Smooth muscle cell (in vitro differentiated cells): ENCODE measurements at regions not wholly inside any gene's neighbourhood (a gene's known extent, or its start where the extent isn't known, plus 50 kb on each side); places are given as distances from the start of the nearest gene placed in this dataset.
"Not testable (repeated sequence)": the region's sequence is repeated elsewhere in the genome, so short reads cannot be mapped to it uniquely, and the experiment has no call there.

Experiments used
- DNase-seq: peaks from one replicate; lab custom pipeline; 2025; ENCODE audit not compliant: unreplicated experiment; lab: John Stamatoyannopoulos, UW
- H2AFZ ChIP-seq: fragments of 200-600 bp; sonication (generic); 2 replicates; pipeline ENCODE4 v1.6.0; 2016; ENCODE audit warnings: antibody characterized with exemption, low read depth, mild to moderate bottlenecking
- H3F3A ChIP-seq: fragments of 200-600 bp; sonication (generic); 2 replicates; pipeline ENCODE4 v1.6.0; 2017; ENCODE audit warnings: antibody characterized with exemption, low read depth
- H3K27ac ChIP-seq: fragments of 200-600 bp; sonication (generic); 2 replicates; pipeline ENCODE4 v1.5.1; 2016; ENCODE audit warnings: low read depth, mild to moderate bottlenecking
- H3K27me3 ChIP-seq: fragments of 200-600 bp; sonication (generic); 2 replicates; pipeline ENCODE4 v1.6.1; 2016; ENCODE audit warnings: low read depth, mild to moderate bottlenecking
- H3K36me3 ChIP-seq: fragments of 200-600 bp; sonication (generic); 2 replicates; pipeline ENCODE4 v1.5.1; 2016; ENCODE audit warnings: low read depth
- H3K4me1 ChIP-seq: fragments of 200-600 bp; sonication (generic); 2 replicates; pipeline ENCODE4 v1.5.1; 2016; ENCODE audit warnings: low read depth
- H3K4me2 ChIP-seq: fragments of 200-600 bp; sonication (generic); 2 replicates; pipeline ENCODE4 v1.6.0; 2016; ENCODE audit warnings: mild to moderate bottlenecking
- H3K4me3 ChIP-seq: fragments of 200-600 bp; sonication (generic); 2 replicates; pipeline ENCODE4 v1.5.1; 2016; ENCODE audit warnings: mild to moderate bottlenecking
- H3K79me2 ChIP-seq: fragments of 200-600 bp; sonication (generic); 2 replicates; pipeline ENCODE4 v1.6.0; 2016; ENCODE audit warnings: low read depth, mild to moderate bottlenecking
- H3K9ac ChIP-seq: fragments of 200-600 bp; sonication (generic); 2 replicates; pipeline ENCODE4 v1.6.0; 2016; ENCODE audit warnings: low read depth
- H3K9me3 ChIP-seq: fragments of 200-600 bp; sonication (generic); replicated peaks from 2 replicates; pipeline ENCODE4 v1.5.1; 2016; ENCODE audit warnings: low read depth
- H4K20me1 ChIP-seq: fragments of 200-600 bp; sonication (generic); 2 replicates; pipeline ENCODE4 v1.6.0; 2016; ENCODE audit warnings: low read depth
- WGBS: methylation state at CpG from one replicate; pipeline ENCODE4 v1.1.7; 2016; ENCODE audit warnings: low lambda C conversion rate; 5-methylcytosine and 5-hydroxymethylcytosine counted together
- TF ChIP-seq, protein P1 (sequence below): fragments of 200-600 bp; sonication (generic); IDR thresholded peaks from 2 replicates; pipeline ENCODE4 v1.5.1; 2017; ENCODE audit warnings: borderline replicate concordance, mild to moderate bottlenecking, antibody characterized with exemption; ENCODE audit not compliant: insufficient read depth, poor library complexity, severe bottlenecking

- 79% methylated on average over 5 of the region's 5 CpGs for WGBS
- Histone ChIP-seq H3K4me3 (no peak overlapping the region), H3K9me3 (no peaks in the 10 kb centered on the region), H2AFZ (no peak overlapping the region), H3K79me2 (no peaks in the 10 kb centered on the region), H3K4me1 (no peaks in the 10 kb centered on the region), H3K36me3 (no peaks in the 10 kb centered on the region), H3K9ac (no peak overlapping the region), H3K4me2 (no peak overlapping the region), H3F3A (no peaks in the 10 kb centered on the region), H3K27me3 (no peaks in the 10 kb centered on the region), H4K20me1 (no peaks in the 10 kb centered on the region), H3K27ac (no peak overlapping the region)
- DNase-seq: no peak
- TF ChIP-seq, protein P1, sequence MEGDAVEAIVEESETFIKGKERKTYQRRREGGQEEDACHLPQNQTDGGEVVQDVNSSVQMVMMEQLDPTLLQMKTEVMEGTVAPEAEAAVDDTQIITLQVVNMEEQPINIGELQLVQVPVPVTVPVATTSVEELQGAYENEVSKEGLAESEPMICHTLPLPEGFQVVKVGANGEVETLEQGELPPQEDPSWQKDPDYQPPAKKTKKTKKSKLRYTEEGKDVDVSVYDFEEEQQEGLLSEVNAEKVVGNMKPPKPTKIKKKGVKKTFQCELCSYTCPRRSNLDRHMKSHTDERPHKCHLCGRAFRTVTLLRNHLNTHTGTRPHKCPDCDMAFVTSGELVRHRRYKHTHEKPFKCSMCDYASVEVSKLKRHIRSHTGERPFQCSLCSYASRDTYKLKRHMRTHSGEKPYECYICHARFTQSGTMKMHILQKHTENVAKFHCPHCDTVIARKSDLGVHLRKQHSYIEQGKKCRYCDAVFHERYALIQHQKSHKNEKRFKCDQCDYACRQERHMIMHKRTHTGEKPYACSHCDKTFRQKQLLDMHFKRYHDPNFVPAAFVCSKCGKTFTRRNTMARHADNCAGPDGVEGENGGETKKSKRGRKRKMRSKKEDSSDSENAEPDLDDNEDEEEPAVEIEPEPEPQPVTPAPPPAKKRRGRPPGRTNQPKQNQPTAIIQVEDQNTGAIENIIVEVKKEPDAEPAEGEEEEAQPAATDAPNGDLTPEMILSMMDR: no peak
These were observed 595.7 kb downstream of the ACTL7B start for GRCh38 chr9:108259917-108260675.

DNA sequence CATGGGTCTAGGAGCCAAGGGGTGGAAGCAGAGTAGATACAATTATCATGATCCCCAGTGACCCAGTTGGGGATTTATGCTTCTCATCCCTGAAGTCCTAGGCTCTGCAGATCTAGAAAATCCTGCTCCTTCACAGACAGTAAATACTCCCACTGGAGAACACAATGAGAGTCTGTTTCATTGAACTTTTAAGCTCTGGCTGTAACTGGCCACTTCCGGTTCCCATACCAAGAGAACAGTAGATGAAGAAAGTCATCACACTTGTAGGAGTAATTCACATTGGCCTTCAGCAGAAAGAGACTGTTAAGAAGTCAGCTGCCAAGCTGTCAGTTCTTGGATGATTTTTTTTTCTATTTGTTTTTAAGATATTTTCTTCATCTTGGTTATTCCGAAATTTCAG lies 597.1 kb downstream of the ACTL7B start:
- H3K9ac ChIP-seq: no peak overlapping the region
- H3K4me2 ChIP-seq: no peak overlapping the region
- no peaks in the 10 kb centered on the region for H3K36me3 ChIP-seq
- no peaks in the 10 kb centered on the region for H3K9me3 ChIP-seq
- TF ChIP-seq, protein P1: no peak
- no peaks in the 10 kb centered on the region for H3F3A ChIP-seq
- no peaks in the 10 kb centered on the region for H3K79me2 ChIP-seq
- no peak for DNase-seq
- H3K27me3 ChIP-seq: no peaks in the 10 kb centered on the region
- 40% methylated on average over 2 of the region's 2 CpGs for WGBS
- no peak overlapping the region for H2AFZ ChIP-seq
- no peak overlapping the region for H3K4me3 ChIP-seq
- no peaks in the 10 kb centered on the region for H4K20me1 ChIP-seq
- H3K27ac ChIP-seq: no peak overlapping the region
- no peaks in the 10 kb centered on the region for H3K4me1 ChIP-seq

GRCh38 chr9:108257382-108257781 lies 598.4 kb downstream of the ACTL7B start:
- H3K9me3 ChIP-seq: no peaks in the 10 kb centered on the region
- no peaks in the 10 kb centered on the region for H4K20me1 ChIP-seq
- H3K9ac ChIP-seq: no peak overlapping the region
- H3K79me2 ChIP-seq: no peaks in the 10 kb centered on the region
- no peak overlapping the region for H3K4me3 ChIP-seq
- H3K27ac ChIP-seq: no peak overlapping the region
- no peaks in the 10 kb centered on the region for H3K36me3 ChIP-seq
- no peaks in the 10 kb centered on the region for H3F3A ChIP-seq
- no peak for DNase-seq
- H2AFZ ChIP-seq: no peak overlapping the region
- H3K27me3 ChIP-seq: no peaks in the 10 kb centered on the region
- WGBS: 83% methylated on average over 5 of the region's 5 CpGs
- TF ChIP-seq, protein P1: no peak
- H3K4me1 ChIP-seq: no peaks in the 10 kb centered on the region
- H3K4me2 ChIP-seq: no peak overlapping the region

DNA sequence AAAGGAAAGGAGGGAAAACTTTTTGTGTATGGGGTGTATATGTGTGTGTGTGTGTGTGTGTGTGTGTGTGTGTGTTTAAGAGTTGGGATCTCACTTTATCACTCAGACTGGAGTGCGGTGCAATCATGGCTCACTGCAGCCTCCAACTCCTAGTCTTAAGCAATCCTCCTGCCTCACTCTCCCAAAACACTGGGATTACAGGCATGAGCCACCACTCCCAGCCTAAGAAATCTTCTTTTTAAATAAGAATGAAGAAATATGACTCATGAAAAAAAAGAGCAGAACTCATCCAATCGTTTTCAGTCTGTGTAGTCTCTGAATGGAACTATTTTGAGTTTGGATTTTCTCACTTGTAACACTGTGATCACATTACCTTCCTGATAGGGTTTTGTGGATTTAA lies 601.5 kb downstream of the ACTL7B start:
- no peak overlapping the region for H2AFZ ChIP-seq
- no peak overlapping the region for H3K4me3 ChIP-seq
- H3K9me3 ChIP-seq: no peaks in the 10 kb centered on the region
- no peaks in the 10 kb centered on the region for H3K4me1 ChIP-seq
- no peak overlapping the region for H3K27ac ChIP-seq
- H3K27me3 ChIP-seq: no peaks in the 10 kb centered on the region
- no peaks in the 10 kb centered on the region for H3K36me3 ChIP-seq
- no peaks in the 10 kb centered on the region for H4K20me1 ChIP-seq
- TF ChIP-seq, protein P1: no peak
- no peak overlapping the region for H3K9ac ChIP-seq
- H3K79me2 ChIP-seq: no peaks in the 10 kb centered on the region
- no peak overlapping the region for H3K4me2 ChIP-seq
- 91% methylated on average over 2 of the region's 2 CpGs for WGBS
- no peaks in the 10 kb centered on the region for H3F3A ChIP-seq
- DNase-seq: no peak

- H3K9ac ChIP-seq, H3K4me1 ChIP-seq, H3K27me3 ChIP-seq, H3K36me3 ChIP-seq, H3K27ac ChIP-seq, H3F3A ChIP-seq, H3K4me3 ChIP-seq, H3K9me3 ChIP-seq, H3K79me2 ChIP-seq, H3K4me2 ChIP-seq, H2AFZ ChIP-seq, DNase-seq, H4K20me1 ChIP-seq: not testable (repeated sequence)
- 87% methylated on average over 3 of the region's 3 CpGs for WGBS
These were observed 608.4 kb downstream of the ACTL7B start for GRCh38 chr9:108247391-108247790.
